OCI-LY7 (cell line): ENCODE measurements at regions not wholly inside any gene's neighbourhood (a gene's known extent, or its start where the extent isn't known, plus 50 kb on each side); places are given as distances from the start of the nearest gene placed in this dataset.

Experiments
- EZH2phosphoT487 ChIP-seq: fragments of 200-600 bp; sonication (generic); IDR thresholded peaks from 2 replicates; pipeline ENCODE4 v1.6.1; 2018; ENCODE audit warnings: low read depth, borderline replicate concordance, mild to moderate bottlenecking, mixed run types, antibody characterized with exemption, low read length, moderate library complexity, mixed read lengths
- TF ChIP-seq, protein P1 (sequence below): fragments of 200-600 bp; sonication (generic); conservative IDR thresholded peaks from 2 replicates; pipeline ENCODE4 v1.5.1; 2014; ENCODE audit warnings: mild to moderate bottlenecking, antibody characterized with exemption, low read length, moderate library complexity, mixed read lengths

DNA sequence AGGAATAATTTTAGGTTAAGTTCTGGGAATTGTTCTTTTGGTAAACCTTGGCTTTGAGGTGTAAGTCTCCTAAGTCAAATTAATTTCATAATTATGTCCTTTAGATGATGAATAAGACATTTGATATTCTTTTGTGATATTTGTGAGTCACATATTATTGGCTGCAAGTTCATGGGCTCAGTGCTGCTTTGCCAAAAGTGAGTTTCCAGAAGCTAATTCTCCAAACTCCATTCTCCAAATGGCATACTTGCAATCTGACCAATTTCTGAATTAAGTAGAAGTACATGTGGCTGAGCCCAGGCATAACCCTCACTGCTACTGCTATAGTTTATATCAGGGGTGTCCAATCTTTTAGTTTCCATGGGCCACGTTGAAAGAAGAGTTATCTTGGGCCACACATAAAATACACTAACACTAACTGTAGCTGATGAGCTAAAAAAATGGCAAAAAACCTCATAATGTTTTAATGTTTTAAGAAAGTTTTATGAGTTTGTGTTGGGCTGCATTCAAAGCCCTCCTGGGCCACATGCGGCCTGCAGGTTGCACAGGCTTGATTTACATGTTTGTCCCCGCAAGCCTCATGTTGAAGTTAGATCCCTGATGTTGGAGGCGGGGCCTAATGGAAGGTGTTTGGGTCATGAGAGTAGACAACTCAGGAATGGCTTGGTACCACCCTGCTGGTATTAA lies 196.1 kb downstream of the ZNF330 start:
- TF ChIP-seq, protein P1, sequence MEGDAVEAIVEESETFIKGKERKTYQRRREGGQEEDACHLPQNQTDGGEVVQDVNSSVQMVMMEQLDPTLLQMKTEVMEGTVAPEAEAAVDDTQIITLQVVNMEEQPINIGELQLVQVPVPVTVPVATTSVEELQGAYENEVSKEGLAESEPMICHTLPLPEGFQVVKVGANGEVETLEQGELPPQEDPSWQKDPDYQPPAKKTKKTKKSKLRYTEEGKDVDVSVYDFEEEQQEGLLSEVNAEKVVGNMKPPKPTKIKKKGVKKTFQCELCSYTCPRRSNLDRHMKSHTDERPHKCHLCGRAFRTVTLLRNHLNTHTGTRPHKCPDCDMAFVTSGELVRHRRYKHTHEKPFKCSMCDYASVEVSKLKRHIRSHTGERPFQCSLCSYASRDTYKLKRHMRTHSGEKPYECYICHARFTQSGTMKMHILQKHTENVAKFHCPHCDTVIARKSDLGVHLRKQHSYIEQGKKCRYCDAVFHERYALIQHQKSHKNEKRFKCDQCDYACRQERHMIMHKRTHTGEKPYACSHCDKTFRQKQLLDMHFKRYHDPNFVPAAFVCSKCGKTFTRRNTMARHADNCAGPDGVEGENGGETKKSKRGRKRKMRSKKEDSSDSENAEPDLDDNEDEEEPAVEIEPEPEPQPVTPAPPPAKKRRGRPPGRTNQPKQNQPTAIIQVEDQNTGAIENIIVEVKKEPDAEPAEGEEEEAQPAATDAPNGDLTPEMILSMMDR: no peak
- no peak for TF ChIP-seq EZH2phosphoT487
